Fibroblast of lung (primary cell): ENCODE measurements at regions not wholly inside any gene's neighbourhood (a gene's known extent, or its start where the extent isn't known, plus 50 kb on each side); places are given as distances from the start of the nearest gene placed in this dataset.

Source experiments
- CTCF ChIP-seq, 2 donors: IDR thresholded peaks in 1 of 2; conservative IDR thresholded peaks in 1 of 2; 1 replicate in 1 of 2; 2 replicates in 1 of 2; pipeline ENCODE4 v1.5.1; 2011 to 2012; ENCODE audit warnings: low read length in 2 of 2, control low read depth in 1 of 2, inconsistent platforms in 1 of 2, low read depth in 1 of 2, mild to moderate bottlenecking in 1 of 2
- EZH2 ChIP-seq: IDR thresholded peaks from 2 replicates; pipeline ENCODE4 v1.5.1; 2012; ENCODE audit warnings: low read length, control low read depth, mild to moderate bottlenecking; ENCODE audit errors: missing control alignments

DNA sequence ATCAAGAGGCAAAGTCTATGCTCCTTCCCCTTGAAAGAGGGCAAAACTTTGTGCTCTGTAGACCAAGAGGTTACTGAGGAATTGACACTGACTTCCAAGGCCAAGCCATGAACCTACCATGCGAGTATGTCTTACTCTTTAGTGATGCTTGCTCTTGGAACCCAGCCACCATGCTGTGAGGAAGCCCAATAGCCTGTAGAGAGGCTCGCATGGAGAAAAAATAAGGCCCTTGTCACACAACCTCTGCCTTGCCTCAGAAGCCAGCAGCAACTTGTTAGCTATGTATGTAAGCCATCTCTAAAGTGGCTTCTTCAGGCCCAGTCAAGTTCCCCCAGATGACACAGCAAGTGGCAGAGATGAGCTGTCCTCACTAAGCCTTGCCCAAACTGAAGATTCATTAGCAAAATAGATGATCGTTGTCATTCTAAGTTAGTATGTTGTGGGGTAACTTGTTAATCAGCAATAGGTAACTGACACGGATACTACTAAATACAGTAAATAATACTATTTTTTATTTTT lies 66.1 kb upstream of the RGPD5 start:
- no peak for TF ChIP-seq CTCF (conservative IDR thresholded peaks at IDR 0.05 in 1 of 2, IDR thresholded peaks at IDR 0.05 in 1 of 2; ENCODE audit: low read depth in 1 of 2, low read length in 2 of 2)
- no peak for TF ChIP-seq EZH2
